HG02798 (cell line): ENCODE measurements at regions not wholly inside any gene's neighbourhood (a gene's known extent, or its start where the extent isn't known, plus 50 kb on each side); places are given as distances from the start of the nearest gene placed in this dataset.

Experiments
- ATAC-seq: cut with Tn5 transposase; IDR thresholded peaks from one replicate; pipeline ENCODE4 v1.9.1; 2021; ENCODE audit warnings: mild to moderate bottlenecking; ENCODE audit not compliant: unreplicated experiment, poor library complexity

- no peak for ATAC-seq
These were observed 337.5 kb downstream of the ZNF608 start for GRCh38 chr5:124408738-124409453.

- ATAC-seq: no peak
These were observed 341.6 kb downstream of the ZNF608 start for GRCh38 chr5:124404796-124405195.

- no peak for ATAC-seq
These were observed 343.2 kb downstream of the ZNF608 start for GRCh38 chr5:124403281-124403680.

GRCh38 chr5:124402144-124402581 lies 344.3 kb downstream of the ZNF608 start:
- no peak for ATAC-seq

- no peak for ATAC-seq
These were observed 344.8 kb downstream of the ZNF608 start for GRCh38 chr5:124401476-124402143.

- no peak for ATAC-seq
These were observed 346.9 kb downstream of the ZNF608 start for GRCh38 chr5:124399426-124399961.

- no peak for ATAC-seq
These were observed 348.0 kb downstream of the ZNF608 start for GRCh38 chr5:124398460-124398859.

- ATAC-seq: no peak
These were observed 349.1 kb downstream of the ZNF608 start for GRCh38 chr5:124397317-124397716.

GRCh38 chr5:124395926-124396325 lies 350.5 kb downstream of the ZNF608 start:
- no peak for ATAC-seq

- no peak for ATAC-seq
These were observed 351.2 kb downstream of the ZNF608 start for GRCh38 chr5:124395287-124395686.

GRCh38 chr5:124394700-124395245 lies 351.7 kb downstream of the ZNF608 start:
- ATAC-seq: no peak

- ATAC-seq: no peak
These were observed 352.7 kb downstream of the ZNF608 start for GRCh38 chr5:124393584-124394379.

GRCh38 chr5:124383693-124384092 lies 362.7 kb downstream of the ZNF608 start:
- ATAC-seq: no peak

- ATAC-seq: no peak
These were observed 369.1 kb downstream of the ZNF608 start for GRCh38 chr5:124377386-124377785.

GRCh38 chr5:124373883-124374282 lies 372.6 kb downstream of the ZNF608 start:
- ATAC-seq: no peak

GRCh38 chr5:124372457-124372856 lies 374.0 kb downstream of the ZNF608 start:
- ATAC-seq: no peak

GRCh38 chr5:124371111-124371706 lies 375.2 kb downstream of the ZNF608 start:
- no peak for ATAC-seq

GRCh38 chr5:124370601-124371000 lies 375.8 kb downstream of the ZNF608 start:
- ATAC-seq: no peak

- ATAC-seq: no peak
These were observed 381.1 kb downstream of the ZNF608 start for GRCh38 chr5:124365361-124365801.

- ATAC-seq: no peak
These were observed 390.5 kb downstream of the ZNF608 start for GRCh38 chr5:124355928-124356327.
